Lower leg skin (tissue), 4 donors: ENCODE measurements at regions not wholly inside any gene's neighbourhood (a gene's known extent, or its start where the extent isn't known, plus 50 kb on each side); places are given as distances from the start of the nearest gene placed in this dataset.

ENCODE experiments used
- DNase-seq, 2 donors: peaks; one replicate each; pipeline ENCODE4 v3.0.0-alpha.2; 2019; ENCODE audit warnings: low spot score in 2 of 2
- H3K4me3 ChIP-seq: fragments of 200-600 bp; sonication (generic); 2 replicates; pipeline ENCODE4 v1.5.1; 2017; ENCODE audit warnings: mild to moderate bottlenecking, low read depth; ENCODE audit not compliant: poor library complexity, severe bottlenecking
- CTCF ChIP-seq, 3 donors: fragments of 450-650 bp; IDR thresholded peaks; one replicate each; pipeline ENCODE4 v1.5.1; 2016; ENCODE audit warnings: antibody characterized with exemption in 3 of 3, mild to moderate bottlenecking in 3 of 3, moderate library complexity in 2 of 3
- POLR2A ChIP-seq, 2 donors: fragments of 450-650 bp; IDR thresholded peaks; one replicate each; pipeline ENCODE4 v1.6.1; 2016 to 2017; ENCODE audit warnings: antibody characterized with exemption in 2 of 2, mild to moderate bottlenecking in 1 of 2, moderate library complexity in 1 of 2
- WGBS, 2 donors: methylation state at CpG; one replicate each; pipeline ENCODE4 v1.1.5; 2018; 5-methylcytosine and 5-hydroxymethylcytosine counted together
- intact Hi-C: fragments of 100-400 bp; cut with DNase I; formaldehyde crosslinking; loops from one replicate; pipeline ENCODE4 v1.15.0; 2023; ENCODE audit warnings: low total_unique reads

GRCh38 chr12:113665457-113665856 is 193.8 kb upstream of the LHX5 start:
- 82 to 85% methylated on average over 4 of the region's 4 CpGs for WGBS, 2 donors
- TF ChIP-seq POLR2A (IDR thresholded peaks at IDR 0.05), result no peak
- no peak for TF ChIP-seq CTCF (IDR thresholded peaks at IDR 0.05)
- no peak for DNase-seq
- no peak overlapping the region for H3K4me3 ChIP-seq
- intact Hi-C loops, result no loop called here

- TF ChIP-seq CTCF (IDR thresholded peaks at IDR 0.05), result no peak
- no peak for TF ChIP-seq POLR2A (IDR thresholded peaks at IDR 0.05)
- no peak for DNase-seq
- 36 to 38% methylated on average over 6 of the region's 6 CpGs for WGBS, 2 donors
- H3K4me3 ChIP-seq, result no peak overlapping the region
- intact Hi-C loops, result no loop called here
Observed at GRCh38 chr12:113664224-113664681, 192.6 kb upstream of the LHX5 start.

GRCh38 chr12:113663396-113663795 is 191.7 kb upstream of the LHX5 start:
- intact Hi-C loops, result no loop called here

GRCh38 chr12:113660936-113661335 is 189.3 kb upstream of the LHX5 start:
- 41 to 42% methylated on average over 2 of the region's 2 CpGs for WGBS, 2 donors
- DNase-seq, result no peak
- no peak overlapping the region for H3K4me3 ChIP-seq
- intact Hi-C loops, result no loop called here
- TF ChIP-seq CTCF (IDR thresholded peaks at IDR 0.05) (no peak), POLR2A (IDR thresholded peaks at IDR 0.05) (no peak)

More at GRCh38 chr12:113663396-113663795, 191.7 kb upstream of the LHX5 start:
- no peak for TF ChIP-seq POLR2A (IDR thresholded peaks at IDR 0.05)
- no peak for DNase-seq
- WGBS, 2 donors, result 80 to 85% methylated on average over 10 of the region's 10 CpGs
- no peak overlapping the region for H3K4me3 ChIP-seq

GRCh38 chr12:113659416-113659815 is 187.7 kb upstream of the LHX5 start:
- TF ChIP-seq POLR2A (IDR thresholded peaks at IDR 0.05) (no peak), CTCF (IDR thresholded peaks at IDR 0.05) (no peak)
- DNase-seq, result no peak
- H3K4me3 ChIP-seq, result no peak overlapping the region
- intact Hi-C loops, result no loop called here
- WGBS, 2 donors, result 51 to 63% methylated on average over 5 of the region's 5 CpGs

GRCh38 chr12:113659015-113659414 is 187.3 kb upstream of the LHX5 start:
- 81 to 82% methylated on average over 6 of the region's 6 CpGs for WGBS, 2 donors
- intact Hi-C loops, result no loop called here
- TF ChIP-seq POLR2A (IDR thresholded peaks at IDR 0.05), result no peak
- no peak for TF ChIP-seq CTCF (IDR thresholded peaks at IDR 0.05)
- H3K4me3 ChIP-seq, result no peak overlapping the region
- no peak for DNase-seq
